ENCODE measurements at regions not wholly inside any gene's neighbourhood (a gene's known extent, or its start where the extent isn't known, plus 50 kb on each side); places are given as distances from the start of the nearest gene placed in this dataset.
"Not testable (repeated sequence)": the region's sequence is repeated elsewhere in the genome, so short reads cannot be mapped to it uniquely, and the experiment has no call there.

DNA sequence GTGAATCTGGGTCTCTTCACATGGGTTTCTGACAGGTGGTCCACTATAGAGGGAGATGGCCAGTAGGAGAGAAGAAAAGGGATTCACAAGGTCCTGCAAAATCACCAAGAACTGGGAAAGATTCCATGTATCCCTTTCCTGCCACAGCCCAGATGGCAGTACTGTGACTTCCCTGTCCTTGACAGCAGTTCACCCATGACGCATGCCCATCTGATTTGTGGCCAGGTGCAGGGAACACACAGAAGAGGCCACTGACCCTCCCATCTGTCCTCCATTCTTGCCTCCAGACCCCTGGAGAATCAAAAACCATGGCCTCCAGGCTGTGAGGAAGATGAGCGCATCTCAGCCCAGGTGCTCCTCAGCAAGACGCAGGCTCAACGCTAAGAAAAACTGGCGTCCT is 183.1 kb upstream of the RREB1 start:
- no peak for DNase-seq

DNA sequence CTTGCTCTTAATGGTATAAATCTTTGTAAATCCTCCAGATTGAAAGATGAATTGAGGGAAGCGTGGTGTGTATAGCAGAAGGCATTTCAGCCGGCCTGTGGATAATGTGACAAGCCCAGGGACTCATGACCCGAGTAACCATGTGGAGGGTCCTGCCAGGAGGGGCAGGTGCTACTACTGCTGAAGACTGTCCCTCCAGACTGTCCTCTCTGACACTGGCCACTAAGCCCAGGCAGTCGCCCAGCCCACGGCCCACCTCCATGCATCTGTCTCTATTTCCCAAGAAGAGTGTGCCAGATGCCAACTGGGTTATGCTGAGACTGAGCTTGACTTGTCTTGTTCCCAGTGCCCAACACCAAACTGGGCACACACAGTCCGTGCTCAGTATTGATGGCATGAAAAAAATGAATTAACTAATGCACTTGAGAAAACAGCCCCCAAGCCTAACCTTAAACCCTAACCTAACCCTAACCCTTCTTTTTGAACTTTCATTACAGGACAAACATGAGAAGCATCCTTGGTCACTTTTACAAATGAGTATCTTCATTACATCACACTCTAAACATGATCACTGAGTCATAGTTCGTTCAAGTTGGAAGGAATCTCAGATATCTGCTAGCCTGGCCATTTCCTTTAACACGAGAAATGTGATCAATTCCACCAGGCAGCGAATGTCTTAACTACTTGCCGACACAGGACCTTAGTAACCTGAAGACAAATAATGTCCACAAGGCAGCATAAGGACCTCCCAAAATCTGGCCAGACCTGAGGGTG is 182.2 kb upstream of the RREB1 start:
- DNase-seq, result no peak

DNA sequence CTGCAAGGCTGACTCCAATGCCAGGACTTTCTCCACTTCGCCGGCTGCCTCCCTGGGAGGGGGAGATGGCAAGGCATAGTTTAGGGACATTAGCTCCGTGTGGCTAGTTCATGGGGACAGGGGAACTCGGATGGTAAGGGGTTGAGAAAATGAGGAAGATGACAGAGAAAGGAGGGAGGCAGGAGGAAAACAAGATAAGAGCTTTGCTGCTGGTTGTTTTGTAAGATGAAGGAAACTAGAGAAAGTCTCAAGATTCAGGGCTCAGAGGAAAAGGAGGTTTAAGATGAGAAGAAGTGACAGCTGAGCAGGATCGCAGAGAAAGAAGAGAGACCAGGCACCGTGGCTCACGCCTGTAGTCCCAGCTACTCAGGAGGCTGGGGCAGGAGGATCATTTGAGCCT is 180.9 kb upstream of the RREB1 start:
- DNase-seq, result no peak

DNA sequence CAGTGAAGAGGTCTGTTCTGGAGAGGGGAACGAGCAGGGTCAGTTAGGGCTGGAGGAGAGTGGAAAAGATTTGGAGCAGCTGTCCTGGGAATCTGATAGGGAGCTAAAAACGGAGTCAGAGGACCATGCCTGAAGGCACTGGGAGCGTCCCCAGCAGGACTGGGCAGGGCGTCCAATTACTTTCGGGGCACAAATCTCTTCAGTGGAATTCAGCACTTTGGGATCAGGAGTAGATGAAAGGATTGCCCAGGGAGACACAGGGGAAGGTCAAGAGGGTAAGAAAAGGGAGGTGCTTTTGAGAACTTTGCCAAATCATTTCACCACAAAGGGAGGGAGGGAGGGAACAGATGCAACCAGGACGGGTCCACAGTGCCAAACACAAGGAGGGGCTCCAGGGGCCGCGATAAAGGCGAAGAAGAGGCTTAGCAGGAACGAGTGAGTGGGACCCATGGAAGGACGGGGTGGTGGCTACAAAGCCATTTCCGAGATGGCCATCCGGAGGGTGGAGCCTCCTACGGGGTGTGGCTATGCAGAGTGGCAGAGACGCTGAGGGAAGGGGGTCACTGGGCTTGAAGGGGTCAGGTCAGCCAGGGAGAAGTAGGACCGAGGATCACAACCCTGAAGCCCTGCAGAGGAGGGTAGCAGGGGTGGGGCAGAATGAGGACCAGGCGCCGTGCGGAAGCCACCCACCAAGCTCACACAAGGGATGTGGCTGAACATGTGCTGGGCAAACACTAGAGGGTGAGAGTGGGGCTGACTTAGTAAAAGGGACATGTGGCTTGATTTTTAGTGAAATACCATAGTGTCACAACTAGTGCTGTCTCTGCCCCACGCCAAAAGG is 180.0 kb upstream of the RREB1 start:
- no peak for DNase-seq

DNA sequence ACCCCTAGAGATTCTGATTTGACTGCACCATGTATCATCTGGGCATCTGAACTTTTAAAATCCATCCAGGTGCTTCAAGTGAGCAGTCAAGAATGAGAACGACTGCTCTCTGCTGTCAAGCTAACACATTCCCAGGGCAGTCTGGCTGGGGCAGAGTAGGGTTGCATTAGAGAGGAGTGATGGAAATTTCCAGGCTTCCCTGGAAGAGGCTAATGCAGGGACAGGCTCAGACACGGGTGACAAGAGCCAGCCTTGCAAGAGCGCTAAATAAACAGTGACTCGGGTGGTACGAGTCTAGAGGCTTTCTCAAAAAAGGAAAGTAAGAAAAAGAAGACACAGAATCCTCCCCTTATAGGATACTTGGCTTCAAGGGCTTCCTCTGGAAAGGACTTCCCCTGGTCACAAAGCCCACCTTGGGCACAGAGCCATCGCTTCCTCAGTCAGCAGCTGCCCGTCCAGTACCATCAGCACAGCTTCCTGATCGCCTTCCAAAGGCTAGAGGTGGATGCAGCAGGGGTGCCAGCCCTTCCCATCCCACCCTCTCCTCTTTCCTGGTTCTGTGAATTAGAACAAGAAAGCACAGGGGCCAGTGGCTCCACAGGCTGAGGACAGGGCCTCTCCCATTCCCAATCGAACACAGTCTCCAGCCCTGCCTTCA is 177.4 kb upstream of the RREB1 start:
- no peak for DNase-seq

DNA sequence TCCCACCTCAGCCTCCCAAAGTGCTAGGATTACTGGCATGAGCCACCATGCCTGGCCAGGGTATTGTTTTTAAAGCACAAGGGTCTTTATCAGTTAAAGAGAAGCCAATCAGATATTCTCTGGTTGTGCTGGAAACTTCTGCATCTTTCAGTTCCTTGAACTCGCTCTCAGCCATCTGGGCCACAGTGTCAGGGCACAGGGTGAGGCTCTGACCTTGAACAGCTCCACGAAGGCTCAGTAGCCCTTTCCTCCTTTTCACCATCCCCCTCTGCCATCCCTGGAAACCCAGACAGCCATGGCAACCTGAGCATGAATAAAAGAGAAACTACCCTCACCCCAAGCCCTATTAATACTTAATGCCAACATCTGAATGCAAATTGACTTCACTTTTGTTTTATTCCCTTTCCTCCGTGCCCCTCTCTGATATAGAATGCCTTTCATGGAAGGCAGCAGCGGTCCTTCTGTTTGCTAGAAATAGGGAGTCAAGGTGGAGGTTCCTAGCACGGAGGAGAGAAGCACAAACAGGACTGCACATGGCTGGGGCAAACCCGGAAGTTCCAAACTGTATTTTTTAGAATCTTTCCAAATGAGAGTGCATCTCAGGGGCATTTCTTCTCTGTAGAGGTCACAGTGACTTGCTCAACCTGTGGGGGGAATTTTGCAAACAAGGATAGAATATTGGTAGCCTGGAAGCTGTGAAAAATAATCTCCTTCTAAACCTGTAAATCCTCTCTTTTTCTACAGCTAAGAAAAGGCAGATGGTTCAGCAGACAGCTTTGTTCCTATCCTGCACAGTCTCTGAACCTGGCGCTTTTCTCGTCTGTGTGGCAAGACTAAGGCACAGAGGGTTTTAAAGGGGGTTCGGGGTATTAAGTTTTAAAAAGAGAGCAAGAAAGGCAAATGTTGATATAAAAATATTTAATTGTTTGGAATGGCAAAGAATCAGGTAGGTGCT is 176.4 kb upstream of the RREB1 start:
- DNase-seq, result no peak

DNA sequence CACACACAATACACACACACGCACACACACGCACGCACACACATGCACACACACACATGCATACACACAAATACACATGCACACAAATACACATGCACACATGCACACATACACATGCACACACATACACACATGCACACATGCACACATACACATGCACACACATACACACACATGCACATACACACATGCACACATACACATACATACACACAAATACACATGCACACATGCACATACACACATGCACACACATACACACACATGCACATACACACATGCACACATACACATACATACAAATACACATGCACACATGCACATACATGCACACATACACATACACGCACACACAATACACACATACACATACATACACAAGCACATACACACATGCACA is 175.4 kb upstream of the RREB1 start:
- DNase-seq, result no peak

DNA sequence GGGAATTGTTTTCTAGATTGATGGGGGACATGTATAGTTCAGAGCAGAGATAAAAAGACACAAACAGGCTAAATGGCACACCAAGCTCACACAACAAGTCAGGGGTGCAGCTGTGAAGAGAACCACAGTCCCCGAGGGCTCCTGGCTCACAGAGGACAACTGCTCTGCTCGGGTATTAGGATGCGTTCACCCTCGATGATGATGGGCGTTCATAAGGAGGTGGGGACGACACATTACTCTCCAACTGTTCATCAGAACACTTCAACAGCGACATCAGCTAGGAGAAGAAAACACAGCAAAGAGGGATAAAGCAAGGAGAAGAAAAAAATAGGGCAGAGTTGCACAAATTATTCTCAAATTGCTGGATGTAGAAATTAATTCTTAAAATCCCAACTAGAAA is 174.8 kb upstream of the RREB1 start:
- DNase-seq, result no peak

DNA sequence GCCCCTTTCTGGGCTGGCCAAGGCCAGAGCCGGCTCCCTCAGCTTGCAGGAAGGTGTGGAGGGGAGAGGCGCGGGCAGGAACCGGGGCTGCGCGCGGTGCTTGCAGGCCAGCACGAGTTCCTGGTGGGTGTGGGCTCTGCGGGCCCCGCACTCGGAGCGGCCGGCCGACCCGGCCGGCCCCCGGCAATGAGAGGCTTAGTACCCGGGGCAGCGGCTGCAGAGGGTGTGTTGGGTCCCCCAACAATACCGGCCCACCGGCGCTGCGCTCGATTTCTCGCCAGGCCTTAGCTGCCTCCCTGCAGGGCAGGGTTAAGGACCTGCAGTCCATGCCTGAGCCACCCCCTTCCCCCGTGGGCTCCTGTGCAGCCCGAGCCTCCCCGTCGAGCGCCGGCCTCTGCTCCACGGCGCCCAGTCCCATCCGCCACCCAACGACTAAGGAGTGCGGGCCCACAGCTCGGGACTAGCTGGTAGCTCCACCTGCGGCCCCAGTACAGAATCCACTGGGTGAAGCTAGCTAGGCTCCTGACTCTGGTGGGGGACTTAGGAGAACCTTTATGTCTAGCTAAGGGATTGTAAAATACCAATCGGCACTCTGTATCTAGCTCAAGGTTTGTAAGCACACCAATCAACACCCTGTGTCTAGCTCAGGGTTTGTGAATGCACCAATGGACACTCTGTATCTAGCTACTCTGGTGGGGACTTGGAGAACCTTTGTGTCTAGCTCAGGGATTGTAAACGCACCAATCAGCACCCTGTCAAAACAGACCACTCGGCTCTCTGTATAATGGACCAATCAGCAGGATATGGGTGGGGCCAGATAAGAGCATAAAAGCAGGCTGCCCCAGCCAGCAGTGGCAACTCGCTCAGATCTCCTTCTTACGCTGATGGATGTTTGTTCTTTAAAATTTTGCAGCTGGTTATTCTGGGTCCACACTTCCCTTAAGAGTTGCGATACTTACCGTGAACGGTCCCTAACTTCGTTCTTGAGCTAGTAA is 167.4 kb upstream of the RREB1 start:
- no peak for DNase-seq

DNA sequence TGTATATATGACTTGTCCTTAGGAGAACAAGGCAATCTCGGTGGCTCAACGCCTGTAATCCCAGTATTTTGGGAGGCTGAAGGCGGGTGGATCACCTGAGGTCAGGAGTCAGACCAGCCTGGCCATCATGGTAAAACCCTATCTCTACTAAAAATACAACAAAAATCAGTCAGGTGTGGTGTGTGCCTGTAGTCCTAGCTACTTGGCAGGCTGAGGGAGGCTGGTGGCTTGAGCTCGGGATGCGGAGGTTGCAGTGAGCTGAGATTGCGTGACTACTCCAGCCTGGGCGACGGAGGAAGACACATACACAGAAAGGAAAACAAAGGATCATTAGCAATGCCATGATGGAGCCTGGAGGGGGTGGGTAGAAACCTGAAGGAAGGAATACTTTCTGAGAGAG is 166.6 kb upstream of the RREB1 start:
- no peak for DNase-seq

DNA sequence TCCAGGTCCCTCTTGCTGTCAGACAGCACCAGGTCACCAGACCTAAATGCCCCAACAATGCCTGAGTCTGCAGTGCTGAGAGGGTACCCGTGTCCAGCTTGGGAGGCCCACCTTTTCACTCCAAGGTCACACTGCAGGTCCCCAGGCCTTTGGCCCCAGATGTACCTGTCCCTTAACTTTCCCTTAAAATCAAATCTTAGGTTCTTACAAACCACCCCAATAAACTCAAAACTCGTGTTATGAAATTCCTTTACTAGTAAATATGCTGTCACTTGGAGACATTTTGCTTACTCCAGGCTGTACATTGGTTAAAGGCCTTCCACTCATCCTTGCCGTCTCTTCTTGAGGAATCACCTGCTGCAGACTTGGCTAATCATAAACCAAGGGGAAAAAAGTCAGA is 165.7 kb upstream of the RREB1 start:
- no peak for DNase-seq

DNA sequence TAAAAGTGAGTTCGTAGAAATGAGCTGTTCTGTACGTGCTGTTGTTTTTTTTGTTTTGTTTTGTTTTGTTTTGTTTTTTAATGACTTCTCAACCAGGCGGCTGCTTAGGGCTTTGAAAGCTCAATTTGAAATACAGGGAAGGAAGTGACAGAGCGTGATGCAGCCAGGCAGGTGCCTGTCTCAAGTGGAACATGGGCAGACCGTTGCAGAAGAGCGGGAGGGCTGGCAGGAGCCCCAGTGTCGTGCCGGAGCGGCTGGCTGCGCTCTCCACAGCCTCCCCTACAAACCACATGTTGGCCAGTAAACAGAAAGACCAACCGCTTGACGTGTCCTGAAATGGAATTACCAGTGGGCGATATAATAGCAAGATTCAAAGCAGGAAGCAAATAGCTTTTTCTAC is 164.9 kb upstream of the RREB1 start:
- DNase-seq, result peak; percentile 63

DNA sequence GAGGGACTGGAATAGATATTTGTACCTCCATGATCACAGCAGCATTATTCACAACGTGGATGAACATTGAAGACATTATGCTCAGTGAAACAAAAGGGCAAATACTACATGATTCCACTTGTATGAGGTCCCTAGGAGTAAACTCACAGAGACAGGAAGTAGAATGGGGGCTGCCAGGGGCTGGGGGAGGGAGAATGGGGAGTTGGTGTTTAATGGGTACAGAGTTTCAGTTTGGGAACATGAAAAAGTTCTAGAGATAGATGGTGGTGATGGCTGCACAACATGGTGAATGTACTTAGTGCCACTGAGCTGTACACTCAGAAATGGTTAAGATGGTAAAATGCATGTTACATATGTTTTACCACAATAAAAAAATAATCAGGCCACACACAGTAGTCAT is 164.3 kb upstream of the RREB1 start:
- no peak for DNase-seq

DNA sequence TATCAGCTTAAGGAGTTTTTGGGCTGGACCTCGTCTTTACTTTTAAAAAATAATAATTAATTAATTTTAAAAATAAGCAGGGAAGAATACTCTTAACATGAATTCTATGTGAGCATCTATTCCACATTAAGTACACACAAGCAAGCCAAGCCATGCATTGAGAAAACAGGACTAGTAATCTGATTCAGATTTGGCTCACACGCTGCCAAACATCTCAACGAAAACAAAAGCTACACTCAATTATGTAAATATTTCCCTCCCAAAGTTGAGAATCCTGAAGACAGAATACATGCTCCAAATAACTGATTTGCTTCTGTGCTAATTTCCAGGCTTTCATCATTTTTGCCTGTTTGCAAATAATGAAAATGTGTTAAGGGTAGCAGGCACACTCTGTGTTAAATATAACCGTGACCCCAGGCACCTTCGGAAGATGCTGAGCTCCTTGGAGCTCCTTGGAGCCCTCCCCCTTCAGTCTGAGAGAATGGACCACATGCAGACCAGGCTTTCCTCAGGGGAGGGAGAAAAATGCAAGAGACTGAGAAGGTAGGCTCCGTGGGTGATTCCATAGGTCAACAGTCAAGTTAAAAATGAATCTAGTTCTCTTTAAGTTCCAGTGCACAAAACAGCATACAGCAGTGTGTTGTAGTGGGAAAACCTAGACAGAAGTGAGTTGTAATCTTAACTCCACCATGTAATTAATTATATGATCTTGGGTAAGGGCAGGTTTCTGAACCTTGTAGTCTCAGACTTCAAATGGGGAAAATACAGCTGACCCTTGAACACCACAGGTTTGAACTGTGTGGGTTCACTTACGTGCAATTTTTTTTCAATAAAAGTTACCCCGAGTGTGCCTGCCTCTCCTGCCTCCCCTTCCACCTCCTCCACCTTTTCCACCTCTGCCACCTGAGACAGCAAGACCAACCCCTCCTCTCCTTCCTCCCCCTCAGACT is 161.3 kb upstream of the RREB1 start:
- DNase-seq, result no peak

DNA sequence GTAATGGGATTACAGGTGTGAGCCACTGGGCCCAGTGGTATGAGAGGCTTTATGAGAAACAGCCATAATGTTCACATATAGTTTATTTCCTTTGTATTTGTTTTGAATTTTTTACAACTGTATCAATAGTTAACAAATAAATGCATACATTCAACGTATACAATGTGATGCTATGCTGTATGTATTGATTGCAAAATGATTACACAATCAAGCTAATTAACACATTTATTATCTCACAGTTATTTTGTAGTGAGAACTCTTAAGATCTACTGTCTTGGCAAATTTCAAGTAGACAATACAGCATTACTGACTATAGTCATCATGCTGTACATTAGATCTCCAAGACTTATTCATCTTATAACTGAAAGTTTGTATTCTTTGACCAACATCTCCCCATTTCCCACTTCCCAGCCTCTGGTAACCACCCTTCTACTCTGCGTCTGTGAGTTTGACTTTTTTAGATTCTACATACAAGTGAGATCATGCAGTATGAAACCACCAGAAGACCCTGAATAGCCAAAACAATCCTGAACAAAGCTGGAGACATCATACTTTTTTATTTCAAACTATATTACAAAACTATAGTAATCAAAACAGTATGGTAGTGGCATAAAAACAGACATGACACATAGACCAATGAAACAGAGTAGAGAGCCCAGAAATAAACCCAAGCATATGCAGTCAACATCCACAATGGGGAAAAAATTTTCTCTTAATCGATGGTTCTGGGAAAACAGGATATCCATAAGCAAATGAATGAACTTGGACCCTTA is 157.2 kb upstream of the RREB1 start:
- no peak for DNase-seq

DNA sequence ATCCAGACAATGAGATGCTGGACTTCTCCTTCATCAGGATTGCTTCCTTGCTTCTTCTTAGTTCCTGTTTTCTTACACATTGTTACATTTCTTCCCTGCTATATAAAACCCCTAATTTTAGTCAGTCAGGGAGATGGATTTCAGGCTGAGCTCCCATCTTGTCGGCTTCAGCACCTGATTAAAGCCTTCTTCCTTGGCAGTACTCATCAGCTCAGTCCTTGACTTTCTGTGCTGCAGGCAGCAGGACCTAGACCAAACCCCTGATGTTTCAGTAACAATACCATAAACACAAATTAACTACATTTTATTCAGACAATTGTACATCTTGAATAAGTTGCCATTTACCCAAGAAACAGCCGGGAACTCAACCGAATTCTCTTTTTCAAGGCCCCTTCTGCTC is 156.4 kb upstream of the RREB1 start:
- DNase-seq, result no peak

DNA sequence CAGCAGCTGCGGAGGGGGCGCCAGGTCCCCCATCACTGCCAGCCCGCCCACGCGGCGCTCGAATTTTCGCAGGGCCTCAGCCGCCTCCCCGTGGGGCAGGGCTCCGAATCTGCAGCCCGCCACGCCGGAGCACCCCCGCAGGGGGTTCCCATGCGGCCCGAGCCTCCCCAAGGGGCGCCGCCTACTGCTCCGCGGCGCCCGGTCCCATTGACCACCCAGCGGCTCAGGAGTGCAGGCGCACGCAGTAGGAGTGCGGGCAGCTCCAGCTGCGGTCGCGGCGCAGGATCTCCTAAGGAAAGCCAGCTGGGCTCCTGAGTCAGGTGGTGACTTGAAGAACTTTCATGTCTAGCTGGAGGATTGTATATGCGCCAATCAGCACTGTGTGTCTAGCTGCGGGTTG is 155.3 kb upstream of the RREB1 start:
- DNase-seq, result no peak

DNA sequence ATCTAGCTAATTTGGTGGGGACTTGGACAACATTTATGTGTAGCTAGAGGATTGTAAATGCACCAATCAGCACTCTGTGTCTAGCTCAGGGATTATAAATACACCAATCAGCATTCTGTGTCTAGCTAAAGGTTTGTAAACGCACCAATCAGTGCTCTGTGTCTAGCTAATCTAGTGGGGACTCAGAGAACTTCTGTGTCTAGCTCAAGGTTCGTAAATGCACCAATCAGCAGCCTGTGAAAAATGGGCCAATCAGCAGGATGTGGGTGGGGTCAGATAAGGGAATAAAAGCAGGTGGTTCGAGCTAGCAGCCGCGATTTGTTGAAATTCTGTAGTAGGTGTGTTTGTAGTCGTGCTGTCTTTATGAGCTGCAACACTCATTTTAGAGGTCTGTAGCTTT is 154.8 kb upstream of the RREB1 start:
- DNase-seq, result not testable (repeated sequence)

DNA sequence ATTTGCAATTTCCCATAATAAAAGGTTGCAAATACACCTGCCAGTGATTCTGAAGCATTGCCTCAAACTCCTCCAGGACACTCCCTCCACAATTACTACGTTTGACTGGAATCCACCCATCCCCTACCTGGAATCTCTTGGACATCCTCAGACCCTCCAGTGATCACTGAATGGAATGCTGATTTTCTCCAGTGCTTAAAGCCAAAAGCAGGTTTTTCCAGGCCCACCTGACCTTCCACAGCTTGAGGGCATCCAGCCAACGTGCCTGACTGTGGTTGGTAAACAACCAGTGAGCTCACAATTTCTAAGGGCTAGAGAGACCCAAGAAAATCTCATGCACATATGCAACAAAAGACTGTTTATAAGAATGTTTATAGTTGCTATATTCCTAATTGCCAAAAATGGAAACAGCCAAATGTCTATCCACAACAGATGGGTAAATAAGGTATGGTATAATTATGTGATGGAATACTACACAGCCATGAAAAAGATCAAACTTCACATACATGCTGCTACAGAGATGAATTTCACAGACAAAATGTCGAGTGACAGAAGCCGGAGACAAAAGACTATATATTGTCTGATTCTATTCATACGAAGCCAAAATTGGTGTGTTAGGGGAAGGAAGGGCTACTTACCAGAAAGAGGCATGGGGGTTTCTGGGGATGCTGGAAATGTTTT is 147.1 kb upstream of the RREB1 start:
- no peak for DNase-seq
